Vagina (tissue), 2 donors: ENCODE measurements at regions not wholly inside any gene's neighbourhood (a gene's known extent, or its start where the extent isn't known, plus 50 kb on each side); places are given as distances from the start of the nearest gene placed in this dataset.

ENCODE experiments used
- CTCF ChIP-seq, 3 experiments: fragments of 450-650 bp in 2 of 3; fragments of 200-600 bp in 1 of 3; sonication (generic) in 1 of 3; IDR thresholded peaks; one replicate each; pipeline ENCODE4 v1.5.1; 2017 to 2019; ENCODE audit warnings: antibody characterized with exemption in 3 of 3, mild to moderate bottlenecking in 2 of 3, moderate library complexity in 2 of 3
- POLR2A ChIP-seq, 2 donors: fragments of 450-650 bp; IDR thresholded peaks; one replicate each; pipeline ENCODE4 v1.6.1; 2017; ENCODE audit warnings: antibody characterized with exemption in 2 of 2, mild to moderate bottlenecking in 2 of 2, moderate library complexity in 2 of 2
- POLR2AphosphoS5 ChIP-seq, 2 donors: sonication (generic); formaldehyde crosslinking; IDR thresholded peaks; one replicate each; pipeline ENCODE4 v1.9.0; 2017; ENCODE audit warnings: antibody characterized with exemption in 2 of 2, mild to moderate bottlenecking in 2 of 2, low read depth in 1 of 2; ENCODE audit not compliant: insufficient read depth in 1 of 2

GRCh38 chr7:153832160-153832559, 220.0 kb upstream of the DPP6 start:
- TF ChIP-seq CTCF (IDR thresholded peaks at IDR 0.05) = no peak
- TF ChIP-seq POLR2AphosphoS5 (IDR thresholded peaks at IDR 0.05; ENCODE audit: insufficient read depth in 1 of 2, low read depth in 1 of 2) = no peak
- TF ChIP-seq POLR2A (IDR thresholded peaks at IDR 0.05) = no peak
